ENCODE measurements at regions not wholly inside any gene's neighbourhood (a gene's known extent, or its start where the extent isn't known, plus 50 kb on each side); places are given as distances from the start of the nearest gene placed in this dataset.

DNA sequence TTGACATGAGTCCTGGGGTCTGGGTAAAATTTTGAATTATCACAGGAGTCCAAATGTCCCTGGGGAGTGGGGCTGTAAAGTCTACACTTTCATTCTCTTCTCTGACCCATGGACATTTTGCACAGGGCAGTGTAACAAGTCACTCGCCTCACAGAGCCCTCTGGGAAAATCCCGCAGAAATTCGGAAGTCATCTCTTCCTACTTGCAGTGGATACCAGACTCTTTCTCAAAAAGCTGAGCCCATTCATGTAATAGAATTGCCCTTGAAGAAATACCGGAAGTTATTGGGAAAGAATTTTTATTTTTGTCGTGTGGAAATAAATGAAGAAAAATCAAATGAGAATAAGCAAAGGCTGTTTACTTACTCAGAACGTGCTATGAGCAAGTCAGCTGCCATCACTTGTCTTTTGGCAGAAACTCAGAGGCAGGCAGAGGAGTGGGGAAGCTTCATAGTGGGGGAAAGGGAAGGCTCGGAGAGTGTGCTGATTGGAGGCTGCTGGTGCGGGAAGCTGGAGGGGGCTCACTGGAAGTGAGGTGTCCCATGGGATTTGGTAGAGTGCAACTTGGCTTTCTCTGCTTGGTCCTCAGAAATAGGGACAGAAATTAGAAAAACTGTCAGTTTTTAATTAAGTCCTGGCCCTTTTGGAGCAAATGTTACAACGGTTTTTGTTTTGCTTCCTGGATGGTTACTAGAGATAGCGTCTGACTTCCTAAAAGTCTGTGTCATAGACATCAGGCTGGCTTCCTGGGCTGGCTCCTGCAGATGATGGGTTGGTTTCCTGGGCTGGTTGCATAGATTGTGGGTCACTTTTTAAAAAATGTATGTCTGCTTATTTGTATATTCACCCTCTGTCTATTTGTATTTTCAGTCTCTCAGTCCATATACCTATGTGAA lies 79.8 kb upstream of the EEF1E1 start:
- TF ChIP-seq HDGF (IDR thresholded peaks at IDR 0.05; ENCODE audit: borderline replicate concordance) (no peak), FOXK2 (IDR thresholded peaks at IDR 0.05) (no peak), CTBP1 (IDR thresholded peaks at IDR 0.05; ENCODE audit: borderline replicate concordance) (no peak), FOXA1 (IDR thresholded peaks at IDR 0.05) (no peak), NFRKB (IDR thresholded peaks at IDR 0.05) (no peak), BHLHE40 (IDR thresholded peaks at IDR 0.05; ENCODE audit: borderline replicate concordance) (no peak), ARNT (IDR thresholded peaks at IDR 0.05) (no peak), SUZ12 (IDR thresholded peaks at IDR 0.05) (no peak), LEF1 (IDR thresholded peaks at IDR 0.05; ENCODE audit: borderline replicate concordance) (no peak)
- TF ChIP-seq, protein P1, sequence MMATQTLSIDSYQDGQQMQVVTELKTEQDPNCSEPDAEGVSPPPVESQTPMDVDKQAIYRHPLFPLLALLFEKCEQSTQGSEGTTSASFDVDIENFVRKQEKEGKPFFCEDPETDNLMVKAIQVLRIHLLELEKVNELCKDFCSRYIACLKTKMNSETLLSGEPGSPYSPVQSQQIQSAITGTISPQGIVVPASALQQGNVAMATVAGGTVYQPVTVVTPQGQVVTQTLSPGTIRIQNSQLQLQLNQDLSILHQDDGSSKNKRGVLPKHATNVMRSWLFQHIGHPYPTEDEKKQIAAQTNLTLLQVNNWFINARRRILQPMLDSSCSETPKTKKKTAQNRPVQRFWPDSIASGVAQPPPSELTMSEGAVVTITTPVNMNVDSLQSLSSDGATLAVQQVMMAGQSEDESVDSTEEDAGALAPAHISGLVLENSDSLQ (IDR thresholded peaks at IDR 0.05): no peak

Measured in HEK293T (cell line).